Right ventricle myocardium inferior (tissue), 1 donor: ENCODE measurements at regions not wholly inside any gene's neighbourhood (a gene's known extent, or its start where the extent isn't known, plus 50 kb on each side); places are given as distances from the start of the nearest gene placed in this dataset.

ENCODE experiments used
- ATAC-seq: fragments of 200-7000 bp; cut with Tn5 transposase; one replicate; pipeline ENCODE4 v1.9.1; 2020; ENCODE audit warnings: mild to moderate bottlenecking, moderate library complexity
- DNase-seq: peaks from one replicate; pipeline ENCODE4 v3.0.0; 2021; ENCODE audit errors: missing footprints
- intact Hi-C: fragments of 100-400 bp; cut with DNase I; formaldehyde crosslinking; loops from one replicate; pipeline ENCODE4 v1.11.0; 2022
- donor health status: DM: no; HTN: yes; CAD: no; lungs with severe emphysema.

- ATAC-seq (no peak), DNase-seq (no peak)
- intact Hi-C loops: no loop called here
Observed at GRCh38 chr16:63717806-63718205, 1404.1 kb downstream of the CDH11 start.

- DNase-seq: no peak
- no peak for ATAC-seq
- intact Hi-C loops: no loop called here
Observed at GRCh38 chr16:63714876-63715275, 1407.0 kb downstream of the CDH11 start.

GRCh38 chr16:63712725-63713124 lies 1409.1 kb downstream of the CDH11 start:
- intact Hi-C loops: no loop called here
- ATAC-seq: no peak
- DNase-seq: no peak

- DNase-seq (no peak), ATAC-seq (no peak)
- intact Hi-C loops: no loop called here
Observed at GRCh38 chr16:63703612-63704011, 1418.3 kb downstream of the CDH11 start.

GRCh38 chr16:63702981-63703590 lies 1418.8 kb downstream of the CDH11 start:
- intact Hi-C loops: no loop called here
- DNase-seq (peak; percentile 45), ATAC-seq (no peak)

GRCh38 chr16:63697736-63698135 lies 1424.1 kb downstream of the CDH11 start:
- DNase-seq (no peak), ATAC-seq (no peak)
- intact Hi-C loops: no loop called here

GRCh38 chr16:63695347-63695746 lies 1426.5 kb downstream of the CDH11 start:
- intact Hi-C loops: no loop called here
- no peak for DNase-seq
- ATAC-seq: no peak

GRCh38 chr16:63690961-63691360 lies 1430.9 kb downstream of the CDH11 start:
- ATAC-seq (no peak), DNase-seq (no peak)

GRCh38 chr16:63690267-63690666 lies 1431.6 kb downstream of the CDH11 start:
- ATAC-seq (no peak), DNase-seq (no peak)
- intact Hi-C loops: no loop called here

More at GRCh38 chr16:63690961-63691360, 1430.9 kb downstream of the CDH11 start:
- intact Hi-C loops: no loop called here

GRCh38 chr16:63689068-63689467 lies 1432.8 kb downstream of the CDH11 start:
- DNase-seq: no peak
- intact Hi-C loops: loop anchor here (10.0 kb wide), 1 partner anchor 104 kb away; no protein-coding TSS in a partner anchor
- no peak for ATAC-seq

GRCh38 chr16:63684149-63685101 lies 1437.4 kb downstream of the CDH11 start:
- DNase-seq (no peak), ATAC-seq (no peak)
- intact Hi-C loops: loop anchor here (10.0 kb wide), 1 partner anchor 100 kb away; no protein-coding TSS in a partner anchor

GRCh38 chr16:63682844-63683243 lies 1439.0 kb downstream of the CDH11 start:
- DNase-seq: no peak
- ATAC-seq: no peak
- intact Hi-C loops: loop anchor here (10.0 kb wide), 1 partner anchor 98 kb away; no protein-coding TSS in a partner anchor

- DNase-seq: no peak
- no peak for ATAC-seq
- intact Hi-C loops: no loop called here
Observed at GRCh38 chr16:63672493-63672892, 1449.4 kb downstream of the CDH11 start.

GRCh38 chr16:63663155-63663554 lies 1458.7 kb downstream of the CDH11 start:
- no peak for DNase-seq
- ATAC-seq: no peak
- intact Hi-C loops: no loop called here

GRCh38 chr16:63655846-63656245 lies 1466.0 kb downstream of the CDH11 start:
- intact Hi-C loops: no loop called here
- DNase-seq (no peak), ATAC-seq (no peak)

GRCh38 chr16:63653044-63653839 lies 1468.6 kb downstream of the CDH11 start:
- no peak for DNase-seq
- intact Hi-C loops: no loop called here
- no peak for ATAC-seq

GRCh38 chr16:63652091-63652490 lies 1469.8 kb downstream of the CDH11 start:
- intact Hi-C loops: no loop called here
- ATAC-seq (no peak), DNase-seq (no peak)

- ATAC-seq (no peak), DNase-seq (no peak)
- intact Hi-C loops: no loop called here
Observed at GRCh38 chr16:63650550-63650949, 1471.3 kb downstream of the CDH11 start.
